ENCODE measurements at regions not wholly inside any gene's neighbourhood (a gene's known extent, or its start where the extent isn't known, plus 50 kb on each side); places are given as distances from the start of the nearest gene placed in this dataset.
A peak's percentile ranks its signal among the peaks of the same experiment; 100 is the strongest.

DNA sequence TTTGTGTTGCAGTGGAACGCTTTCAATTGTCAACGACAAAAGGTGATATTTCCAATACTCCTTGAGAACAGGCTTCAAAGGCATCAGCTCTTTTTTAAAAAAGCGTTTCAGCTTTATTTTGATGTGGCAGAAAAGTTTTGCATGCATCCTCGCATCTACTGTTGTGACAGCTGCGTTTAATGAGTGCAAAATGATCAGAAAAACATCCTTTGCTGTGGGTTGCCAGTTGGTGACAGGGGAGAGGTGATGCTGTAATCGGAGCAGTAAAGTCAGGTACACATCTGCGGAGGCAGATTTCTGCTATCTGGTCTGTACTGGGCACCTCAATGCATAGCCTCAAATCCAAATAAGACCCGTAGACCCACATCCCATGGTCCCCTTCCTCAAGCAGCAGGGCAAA is 91.9 kb upstream of the POU3F3 start:
- no peak for DNase-seq (ENCODE audit: low read depth)
- no peak overlapping the region for H3K4me3 ChIP-seq (ENCODE audit: low read depth, low read length)
- no peak for TF ChIP-seq CTCF (conservative IDR thresholded peaks at IDR 0.05; ENCODE audit: low read depth, low read length)

DNA sequence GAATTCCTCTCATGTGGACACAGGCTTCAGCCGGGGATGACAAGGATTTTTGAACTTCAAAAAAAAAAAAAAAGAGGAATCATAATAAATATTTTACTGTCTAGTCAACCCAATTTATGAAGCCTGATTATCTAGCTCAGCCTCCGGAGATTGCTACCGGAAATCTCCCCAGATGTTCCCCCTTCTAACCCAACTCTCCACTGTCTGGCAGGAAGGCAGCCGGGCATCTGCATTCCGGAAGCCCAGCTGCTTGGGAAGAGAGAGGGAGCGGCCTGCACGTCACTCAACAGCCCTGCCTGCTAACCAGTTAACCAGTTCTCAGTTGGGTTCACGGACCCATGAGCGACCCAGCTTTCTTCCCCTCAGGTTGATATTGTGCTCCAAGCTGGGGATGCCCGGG is 87.2 kb upstream of the POU3F3 start:
- peak; percentile 45 for DNase-seq (ENCODE audit: low read depth)
- no peak for TF ChIP-seq CTCF (conservative IDR thresholded peaks at IDR 0.05; ENCODE audit: low read depth, low read length)

DNA sequence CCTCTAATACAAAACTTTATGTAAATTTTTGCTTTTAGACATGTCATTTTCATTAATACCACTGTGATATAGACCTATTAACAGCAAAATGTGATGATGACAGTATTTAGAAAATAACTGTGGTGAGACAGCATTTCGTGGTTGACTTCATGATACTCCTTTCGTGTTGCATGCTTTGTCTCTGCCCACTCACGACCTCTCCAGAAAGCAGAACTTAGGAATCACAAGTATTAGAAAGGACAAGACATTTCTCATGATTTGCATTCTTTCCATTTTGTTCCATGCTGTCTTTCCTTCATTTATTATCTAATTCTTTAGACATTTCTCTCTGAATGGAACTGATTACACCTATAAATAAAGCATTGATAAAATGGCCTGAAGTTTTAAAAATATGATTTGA is 85.2 kb upstream of the POU3F3 start:
- no peak overlapping the region for H3K4me3 ChIP-seq (ENCODE audit: low read depth, low read length)
- no peak for TF ChIP-seq CTCF (conservative IDR thresholded peaks at IDR 0.05; ENCODE audit: low read depth, low read length)

More for the DNA sequence above, 87.2 kb upstream of the POU3F3 start:
- no peak overlapping the region for H3K4me3 ChIP-seq (ENCODE audit: low read depth, low read length)

DNA sequence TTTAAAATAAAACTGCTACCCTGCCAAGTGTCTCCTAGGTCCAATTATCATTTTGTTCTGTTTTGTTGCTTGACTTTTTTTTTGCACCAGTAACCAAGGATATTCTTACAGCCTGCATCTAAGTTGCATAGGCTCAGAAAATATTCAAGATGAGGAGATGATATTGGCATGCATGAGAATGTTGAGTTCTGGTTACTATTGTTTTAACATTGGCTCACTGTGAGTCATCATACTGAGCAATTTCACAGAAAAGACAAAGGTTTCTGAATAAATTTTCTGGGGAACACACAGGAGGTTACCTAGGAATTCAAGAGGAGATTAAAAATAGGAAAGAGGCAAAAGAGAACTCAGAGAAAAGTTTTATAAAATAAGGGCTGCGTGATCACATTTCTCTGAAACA is 84.8 kb upstream of the POU3F3 start:
- peak; percentile 89 for DNase-seq (ENCODE audit: low read depth)
- no peak for TF ChIP-seq CTCF (conservative IDR thresholded peaks at IDR 0.05; ENCODE audit: low read depth, low read length)
- H3K4me3 ChIP-seq (ENCODE audit: low read depth, low read length) = no peak overlapping the region

More for the DNA sequence above, 85.2 kb upstream of the POU3F3 start:
- peak; percentile 80 for DNase-seq (ENCODE audit: low read depth)

DNA sequence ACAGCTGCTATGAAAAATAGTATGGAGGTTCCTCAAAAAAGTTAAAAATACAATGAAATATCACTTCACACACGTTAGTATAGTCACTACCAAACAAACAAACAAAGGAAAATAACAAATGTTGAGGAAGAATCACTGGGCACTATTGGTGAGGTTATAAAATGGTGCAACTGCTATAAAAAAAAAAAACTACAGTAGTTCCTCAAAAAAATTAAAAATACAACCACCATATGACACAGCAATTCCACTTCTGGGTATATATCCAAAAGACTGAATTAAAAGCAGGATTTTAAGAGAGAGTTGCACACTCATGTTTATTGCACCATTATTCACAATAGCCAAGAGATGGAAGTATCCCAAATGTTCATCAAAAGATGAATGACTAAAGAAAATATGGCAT is 80.9 kb upstream of the POU3F3 start:
- no peak for TF ChIP-seq CTCF (conservative IDR thresholded peaks at IDR 0.05; ENCODE audit: low read depth, low read length)
- no peak for DNase-seq (ENCODE audit: low read depth)
- no peak overlapping the region for H3K4me3 ChIP-seq (ENCODE audit: low read depth, low read length)

GRCh38 chr2:104774631-104775030 is 79.3 kb upstream of the POU3F3 start:
- H3K4me3 ChIP-seq (ENCODE audit: low read depth, low read length) = no peak overlapping the region
- TF ChIP-seq CTCF (conservative IDR thresholded peaks at IDR 0.05; ENCODE audit: low read depth, low read length) = no peak
- peak; percentile 26 for DNase-seq (ENCODE audit: low read depth)

GRCh38 chr2:104777721-104778120 is 76.2 kb upstream of the POU3F3 start:
- no peak for DNase-seq (ENCODE audit: low read depth)
- H3K4me3 ChIP-seq (ENCODE audit: low read depth, low read length) = no peak overlapping the region
- TF ChIP-seq CTCF (conservative IDR thresholded peaks at IDR 0.05; ENCODE audit: low read depth, low read length) = no peak

Data from choroid plexus epithelial cell (primary cell).